ENCODE measurements at regions not wholly inside any gene's neighbourhood (a gene's known extent, or its start where the extent isn't known, plus 50 kb on each side); places are given as distances from the start of the nearest gene placed in this dataset.

DNA sequence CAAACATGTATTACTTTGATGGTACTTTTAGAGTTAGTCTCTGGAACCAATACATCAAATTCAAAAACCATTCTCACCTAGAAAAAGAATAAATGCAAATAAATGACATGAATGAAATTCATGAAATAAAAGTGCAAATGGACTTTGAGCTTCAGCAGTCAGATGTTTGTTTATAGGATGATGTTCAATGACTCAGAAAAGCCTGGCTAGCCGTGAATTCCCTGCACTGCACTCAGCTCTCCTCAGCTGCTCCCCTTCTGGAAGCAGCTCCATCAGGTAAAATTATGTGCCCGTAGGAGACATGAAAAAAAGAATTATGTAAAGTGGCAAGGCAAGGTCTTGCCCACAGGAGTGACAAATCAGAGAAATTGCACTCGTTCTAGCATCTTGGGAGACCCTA lies 390.6 kb downstream of the GPM6A start:
- dilution Hi-C loops (cut with MboI; ENCODE audit: extremely low pct_ligation_motif_present, low sequenced_read_pairs), result no loop called here
- DNase-seq (ENCODE audit: low read depth, low spot score) (no peak), FAIRE-seq (no peak)
- H3K4me3 ChIP-seq (ENCODE audit: control insufficient read depth in 2 of 3, extremely low read depth in 1 of 3, insufficient read depth in 2 of 3, low read depth in 1 of 3, low read length in 3 of 3), result no peak overlapping the region
- no peaks in the 10 kb centered on the region for H4K20me1 ChIP-seq (ENCODE audit: control insufficient read depth, extremely low read depth, insufficient read depth, low read length)
- no peak overlapping the region for H3K9ac ChIP-seq (ENCODE audit: control insufficient read depth, extremely low read depth, insufficient read depth, low read length)
- no peak overlapping the region for H3K27ac ChIP-seq (ENCODE audit: control insufficient read depth, insufficient read depth, low read length)
- H3K4me2 ChIP-seq (ENCODE audit: control insufficient read depth, extremely low read depth, insufficient read depth, low read depth, low read length), result no peak overlapping the region
- no peaks in the 10 kb centered on the region for H3K4me1 ChIP-seq (ENCODE audit: control insufficient read depth, extremely low read depth, insufficient read depth, low read length)
- H3K36me3 ChIP-seq (ENCODE audit: control insufficient read depth in 2 of 2, extremely low read depth in 1 of 2, insufficient read depth in 2 of 2, low read length in 2 of 2), result no peaks in the 10 kb centered on the region
- H3K9me1 ChIP-seq (ENCODE audit: control insufficient read depth, extremely low read depth, insufficient read depth, low read length), result no peaks in the 10 kb centered on the region
- peaks cover 2% of the 10 kb centered on the region for H3K9me3 ChIP-seq (ENCODE audit: control insufficient read depth, low read depth, low read length)
- no peaks in the 10 kb centered on the region for H3K79me2 ChIP-seq (ENCODE audit: control insufficient read depth, insufficient read depth, low read length)
- TF ChIP-seq, protein P1, sequence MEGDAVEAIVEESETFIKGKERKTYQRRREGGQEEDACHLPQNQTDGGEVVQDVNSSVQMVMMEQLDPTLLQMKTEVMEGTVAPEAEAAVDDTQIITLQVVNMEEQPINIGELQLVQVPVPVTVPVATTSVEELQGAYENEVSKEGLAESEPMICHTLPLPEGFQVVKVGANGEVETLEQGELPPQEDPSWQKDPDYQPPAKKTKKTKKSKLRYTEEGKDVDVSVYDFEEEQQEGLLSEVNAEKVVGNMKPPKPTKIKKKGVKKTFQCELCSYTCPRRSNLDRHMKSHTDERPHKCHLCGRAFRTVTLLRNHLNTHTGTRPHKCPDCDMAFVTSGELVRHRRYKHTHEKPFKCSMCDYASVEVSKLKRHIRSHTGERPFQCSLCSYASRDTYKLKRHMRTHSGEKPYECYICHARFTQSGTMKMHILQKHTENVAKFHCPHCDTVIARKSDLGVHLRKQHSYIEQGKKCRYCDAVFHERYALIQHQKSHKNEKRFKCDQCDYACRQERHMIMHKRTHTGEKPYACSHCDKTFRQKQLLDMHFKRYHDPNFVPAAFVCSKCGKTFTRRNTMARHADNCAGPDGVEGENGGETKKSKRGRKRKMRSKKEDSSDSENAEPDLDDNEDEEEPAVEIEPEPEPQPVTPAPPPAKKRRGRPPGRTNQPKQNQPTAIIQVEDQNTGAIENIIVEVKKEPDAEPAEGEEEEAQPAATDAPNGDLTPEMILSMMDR (optimal IDR thresholded peaks at IDR 0.05 in 1 of 3, IDR thresholded peaks at IDR 0.05 in 1 of 3, conservative IDR thresholded peaks at IDR 0.05 in 1 of 3; ENCODE audit: extremely low read depth in 1 of 3, insufficient read depth in 2 of 3, low read length in 3 of 3), result no peak
- no peak for TF ChIP-seq EZH2 (IDR thresholded peaks at IDR 0.05; ENCODE audit: low read length)
- no peak overlapping the region for H2AFZ ChIP-seq (ENCODE audit: control insufficient read depth, low read length)
- H3K27me3 ChIP-seq (ENCODE audit: control insufficient read depth, extremely low read depth, insufficient read depth, low read length), result no peaks in the 10 kb centered on the region

DNA sequence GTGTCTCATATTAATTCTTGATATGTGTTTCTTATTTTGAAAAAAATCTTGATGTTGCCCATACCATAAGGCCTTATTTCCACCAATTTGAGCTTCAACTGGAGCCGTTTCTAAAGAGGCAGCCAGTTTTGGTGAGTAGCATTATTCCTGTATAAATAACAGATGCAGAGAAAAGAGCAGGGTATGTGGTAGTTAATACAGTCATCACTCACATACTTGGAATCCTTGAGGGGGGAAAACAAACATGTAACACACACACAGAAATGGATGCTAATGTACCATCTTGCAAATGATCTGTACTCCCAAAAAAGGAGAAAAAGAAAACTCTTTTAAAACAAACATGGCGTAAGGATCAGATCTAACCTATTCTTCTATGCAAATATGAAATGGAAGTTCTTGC lies 389.7 kb downstream of the GPM6A start:
- H3K27ac ChIP-seq (ENCODE audit: control insufficient read depth, insufficient read depth, low read length), result no peak overlapping the region

More for the DNA sequence above, 389.7 kb downstream of the GPM6A start:
- Histone ChIP-seq H3K36me3 (ENCODE audit: control insufficient read depth in 2 of 2, extremely low read depth in 1 of 2, insufficient read depth in 2 of 2, low read length in 2 of 2) (no peaks in the 10 kb centered on the region), H3K79me2 (ENCODE audit: control insufficient read depth, insufficient read depth, low read length) (no peaks in the 10 kb centered on the region), H3K4me1 (ENCODE audit: control insufficient read depth, extremely low read depth, insufficient read depth, low read length) (no peaks in the 10 kb centered on the region), H3K9ac (ENCODE audit: control insufficient read depth, extremely low read depth, insufficient read depth, low read length) (no peak overlapping the region), H3K4me3 (ENCODE audit: control insufficient read depth in 2 of 3, extremely low read depth in 1 of 3, insufficient read depth in 2 of 3, low read depth in 1 of 3, low read length in 3 of 3) (no peak overlapping the region), H3K27me3 (ENCODE audit: control insufficient read depth, extremely low read depth, insufficient read depth, low read length) (no peaks in the 10 kb centered on the region), H3K9me3 (ENCODE audit: control insufficient read depth, low read depth, low read length) (peaks cover 2% of the 10 kb centered on the region), H4K20me1 (ENCODE audit: control insufficient read depth, extremely low read depth, insufficient read depth, low read length) (no peaks in the 10 kb centered on the region), H3K4me2 (ENCODE audit: control insufficient read depth, extremely low read depth, insufficient read depth, low read depth, low read length) (no peak overlapping the region), H2AFZ (ENCODE audit: control insufficient read depth, low read length) (no peak overlapping the region), H3K9me1 (ENCODE audit: control insufficient read depth, extremely low read depth, insufficient read depth, low read length) (no peaks in the 10 kb centered on the region)
- no peak for TF ChIP-seq EZH2 (IDR thresholded peaks at IDR 0.05; ENCODE audit: low read length)
- TF ChIP-seq, protein P1 (optimal IDR thresholded peaks at IDR 0.05 in 1 of 3, IDR thresholded peaks at IDR 0.05 in 1 of 3, conservative IDR thresholded peaks at IDR 0.05 in 1 of 3; ENCODE audit: extremely low read depth in 1 of 3, insufficient read depth in 2 of 3, low read length in 3 of 3), result no peak
- DNase-seq (ENCODE audit: low read depth, low spot score) (no peak), FAIRE-seq (no peak)
- dilution Hi-C loops (cut with MboI; ENCODE audit: extremely low pct_ligation_motif_present, low sequenced_read_pairs), result no loop called here

Data from keratinocyte (primary cell).